ENCODE measurements at regions not wholly inside any gene's neighbourhood (a gene's known extent, or its start where the extent isn't known, plus 50 kb on each side); places are given as distances from the start of the nearest gene placed in this dataset.

- H3K4me2 ChIP-seq = no peak overlapping the region
- no peak for TF ChIP-seq Cebpa-rat (IDR thresholded peaks at IDR 0.05)
- no peak overlapping the region for H3K9ac ChIP-seq
- H3K4me1 ChIP-seq = peaks cover 28% of the 10 kb centered on the region
- H3K36me3 ChIP-seq = no peaks in the 10 kb centered on the region
- no peaks in the 10 kb centered on the region for H3K27me3 ChIP-seq
- no peak overlapping the region for H3K27ac ChIP-seq
- no peaks in the 10 kb centered on the region for H3K9me3 ChIP-seq
- no peak overlapping the region for H3K4me3 ChIP-seq
- H4K20me1 ChIP-seq = no peaks in the 10 kb centered on the region
Observed at GRCh38 chr3:23750573-23751210, 55.1 kb upstream of the UBE2E1 start.

- peaks cover 22% of the 10 kb centered on the region for H3K4me1 ChIP-seq
- no peaks in the 10 kb centered on the region for H3K9me3 ChIP-seq
- no peaks in the 10 kb centered on the region for H4K20me1 ChIP-seq
- H3K9ac ChIP-seq = no peak overlapping the region
- H3K27ac ChIP-seq = no peak overlapping the region
- H3K4me2 ChIP-seq = no peak overlapping the region
- H3K4me3 ChIP-seq = no peak overlapping the region
- TF ChIP-seq Cebpa-rat (IDR thresholded peaks at IDR 0.05) = no peak
- H3K36me3 ChIP-seq = no peaks in the 10 kb centered on the region
- no peaks in the 10 kb centered on the region for H3K27me3 ChIP-seq
Observed at GRCh38 chr3:23751212-23751723, 54.5 kb upstream of the UBE2E1 start.

DNA sequence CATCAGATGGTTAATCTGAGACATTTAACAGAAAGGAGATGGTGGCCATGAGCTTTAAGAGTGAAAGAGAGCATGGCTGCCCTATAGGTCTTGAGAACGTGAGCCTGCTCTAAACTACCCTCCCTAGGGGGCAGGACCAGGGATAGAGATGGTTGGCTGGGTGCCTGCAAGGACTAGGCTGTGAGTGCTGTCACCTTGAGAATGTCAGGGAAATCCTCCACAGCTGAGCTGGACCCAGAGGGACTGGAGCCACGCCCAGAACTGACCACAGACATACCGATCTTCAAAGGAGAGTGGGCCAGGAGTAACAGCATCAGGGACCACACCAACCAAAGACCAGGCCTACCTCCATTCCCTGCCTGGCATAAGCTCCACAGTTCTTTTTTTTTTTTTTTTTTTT is 53.6 kb upstream of the UBE2E1 start:
- H3K4me3 ChIP-seq = no peak overlapping the region
- H3K9ac ChIP-seq = no peak overlapping the region
- H3K4me1 ChIP-seq = peaks cover 13% of the 10 kb centered on the region
- H3K27ac ChIP-seq = no peak overlapping the region
- H3K9me3 ChIP-seq = no peaks in the 10 kb centered on the region
- no peaks in the 10 kb centered on the region for H4K20me1 ChIP-seq
- no peaks in the 10 kb centered on the region for H3K27me3 ChIP-seq
- no peak for TF ChIP-seq Cebpa-rat (IDR thresholded peaks at IDR 0.05)
- H3K36me3 ChIP-seq = no peaks in the 10 kb centered on the region
- H3K4me2 ChIP-seq = peak overlapping the region; percentile 13; the same call in 1 of the 2 replicates

- no peak overlapping the region for H3K9ac ChIP-seq
- no peak overlapping the region for H3K27ac ChIP-seq
- H3K4me1 ChIP-seq = peaks cover 12% of the 10 kb centered on the region
- H4K20me1 ChIP-seq = no peaks in the 10 kb centered on the region
- TF ChIP-seq Cebpa-rat (IDR thresholded peaks at IDR 0.05) = no peak
- no peaks in the 10 kb centered on the region for H3K36me3 ChIP-seq
- H3K9me3 ChIP-seq = no peaks in the 10 kb centered on the region
- no peaks in the 10 kb centered on the region for H3K27me3 ChIP-seq
- no peak overlapping the region for H3K4me3 ChIP-seq
- no peak overlapping the region for H3K4me2 ChIP-seq
Observed at GRCh38 chr3:23754215-23754614, 51.5 kb upstream of the UBE2E1 start.

Data from BLaER1 (cell line).